T1000 (cell line): ENCODE measurements at regions not wholly inside any gene's neighbourhood (a gene's known extent, or its start where the extent isn't known, plus 50 kb on each side); places are given as distances from the start of the nearest gene placed in this dataset.
A peak's percentile ranks its signal among the peaks of the same experiment; 100 is the strongest.
"Not testable (repeated sequence)": the region's sequence is repeated elsewhere in the genome, so short reads cannot be mapped to it uniquely, and the experiment has no call there.

Source experiments
- DNase-seq: peaks from one replicate; lab custom pipeline; 2025; ENCODE audit warnings: mixed read lengths; lab: John Stamatoyannopoulos, UW

- DNase-seq = no peak
Measured at GRCh38 chr2:145927131-145927950, 1407.4 kb upstream of the ZEB2 start.

- no peak for DNase-seq
Measured at GRCh38 chr2:145925591-145925990, 1405.7 kb upstream of the ZEB2 start.

GRCh38 chr2:145919477-145919876 is 1399.6 kb upstream of the ZEB2 start:
- no peak for DNase-seq

- DNase-seq = no peak
Measured at GRCh38 chr2:145918951-145919350, 1399.0 kb upstream of the ZEB2 start.

GRCh38 chr2:145916799-145917198 is 1396.9 kb upstream of the ZEB2 start:
- no peak for DNase-seq

- DNase-seq = no peak
Measured at GRCh38 chr2:145914716-145915115, 1394.8 kb upstream of the ZEB2 start.

GRCh38 chr2:145910416-145910815 is 1390.5 kb upstream of the ZEB2 start:
- DNase-seq = no peak

GRCh38 chr2:145909766-145910165 is 1389.8 kb upstream of the ZEB2 start:
- DNase-seq = no peak

GRCh38 chr2:145909175-145909755 is 1389.3 kb upstream of the ZEB2 start:
- no peak for DNase-seq

- no peak for DNase-seq
Measured at GRCh38 chr2:145906354-145906753, 1386.4 kb upstream of the ZEB2 start.

GRCh38 chr2:145905371-145905770 is 1385.5 kb upstream of the ZEB2 start:
- no peak for DNase-seq

- DNase-seq = no peak
Measured at GRCh38 chr2:145897151-145897550, 1377.2 kb upstream of the ZEB2 start.

GRCh38 chr2:145887915-145888314 is 1368.0 kb upstream of the ZEB2 start:
- no peak for DNase-seq

- DNase-seq = not testable (repeated sequence)
Measured at GRCh38 chr2:145880997-145881396, 1361.1 kb upstream of the ZEB2 start.

- DNase-seq = no peak
Measured at GRCh38 chr2:145875016-145875415, 1355.1 kb upstream of the ZEB2 start.

- peak; percentile 24 for DNase-seq
Measured at GRCh38 chr2:145874466-145874865, 1354.5 kb upstream of the ZEB2 start.

GRCh38 chr2:145864501-145864900 is 1344.6 kb upstream of the ZEB2 start:
- no peak for DNase-seq

- no peak for DNase-seq
Measured at GRCh38 chr2:145861940-145862339, 1342.0 kb upstream of the ZEB2 start.

GRCh38 chr2:145860083-145860482 is 1340.2 kb upstream of the ZEB2 start:
- DNase-seq = no peak

GRCh38 chr2:145855142-145855541 is 1335.2 kb upstream of the ZEB2 start:
- no peak for DNase-seq

GRCh38 chr2:145854039-145854755 is 1334.3 kb upstream of the ZEB2 start:
- DNase-seq = no peak

- DNase-seq = no peak
Measured at GRCh38 chr2:145851730-145852129, 1331.8 kb upstream of the ZEB2 start.

- no peak for DNase-seq
Measured at GRCh38 chr2:145849466-145849865, 1329.5 kb upstream of the ZEB2 start.
